ENCODE measurements at regions not wholly inside any gene's neighbourhood (a gene's known extent, or its start where the extent isn't known, plus 50 kb on each side); places are given as distances from the start of the nearest gene placed in this dataset.

DNA sequence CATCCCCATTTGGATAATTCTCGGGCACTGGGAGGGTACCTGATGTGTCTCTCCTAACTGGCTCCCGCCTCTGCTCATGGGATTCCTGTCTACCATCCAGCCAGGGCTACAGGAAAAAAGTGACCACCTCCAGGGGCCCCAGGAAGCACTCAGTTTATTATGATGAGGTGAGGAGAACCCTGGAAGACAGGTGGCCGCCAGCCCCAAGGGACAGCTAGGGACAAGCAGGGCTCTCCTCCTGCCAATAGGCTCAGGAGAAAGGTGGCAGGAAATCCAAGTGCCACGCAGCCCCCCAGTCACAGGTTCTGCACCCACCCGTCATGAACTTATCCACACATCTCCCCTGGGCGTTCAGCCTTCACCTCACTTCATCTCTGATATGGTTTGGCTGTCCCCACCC is 61.5 kb upstream of the ZNF354A start:
- TF ChIP-seq, protein P1, sequence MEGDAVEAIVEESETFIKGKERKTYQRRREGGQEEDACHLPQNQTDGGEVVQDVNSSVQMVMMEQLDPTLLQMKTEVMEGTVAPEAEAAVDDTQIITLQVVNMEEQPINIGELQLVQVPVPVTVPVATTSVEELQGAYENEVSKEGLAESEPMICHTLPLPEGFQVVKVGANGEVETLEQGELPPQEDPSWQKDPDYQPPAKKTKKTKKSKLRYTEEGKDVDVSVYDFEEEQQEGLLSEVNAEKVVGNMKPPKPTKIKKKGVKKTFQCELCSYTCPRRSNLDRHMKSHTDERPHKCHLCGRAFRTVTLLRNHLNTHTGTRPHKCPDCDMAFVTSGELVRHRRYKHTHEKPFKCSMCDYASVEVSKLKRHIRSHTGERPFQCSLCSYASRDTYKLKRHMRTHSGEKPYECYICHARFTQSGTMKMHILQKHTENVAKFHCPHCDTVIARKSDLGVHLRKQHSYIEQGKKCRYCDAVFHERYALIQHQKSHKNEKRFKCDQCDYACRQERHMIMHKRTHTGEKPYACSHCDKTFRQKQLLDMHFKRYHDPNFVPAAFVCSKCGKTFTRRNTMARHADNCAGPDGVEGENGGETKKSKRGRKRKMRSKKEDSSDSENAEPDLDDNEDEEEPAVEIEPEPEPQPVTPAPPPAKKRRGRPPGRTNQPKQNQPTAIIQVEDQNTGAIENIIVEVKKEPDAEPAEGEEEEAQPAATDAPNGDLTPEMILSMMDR (IDR thresholded peaks at IDR 0.05): no peak
- no peak for TF ChIP-seq POLR2A (IDR thresholded peaks at IDR 0.05)
